ENCODE measurements at regions not wholly inside any gene's neighbourhood (a gene's known extent, or its start where the extent isn't known, plus 50 kb on each side); places are given as distances from the start of the nearest gene placed in this dataset.

DNA sequence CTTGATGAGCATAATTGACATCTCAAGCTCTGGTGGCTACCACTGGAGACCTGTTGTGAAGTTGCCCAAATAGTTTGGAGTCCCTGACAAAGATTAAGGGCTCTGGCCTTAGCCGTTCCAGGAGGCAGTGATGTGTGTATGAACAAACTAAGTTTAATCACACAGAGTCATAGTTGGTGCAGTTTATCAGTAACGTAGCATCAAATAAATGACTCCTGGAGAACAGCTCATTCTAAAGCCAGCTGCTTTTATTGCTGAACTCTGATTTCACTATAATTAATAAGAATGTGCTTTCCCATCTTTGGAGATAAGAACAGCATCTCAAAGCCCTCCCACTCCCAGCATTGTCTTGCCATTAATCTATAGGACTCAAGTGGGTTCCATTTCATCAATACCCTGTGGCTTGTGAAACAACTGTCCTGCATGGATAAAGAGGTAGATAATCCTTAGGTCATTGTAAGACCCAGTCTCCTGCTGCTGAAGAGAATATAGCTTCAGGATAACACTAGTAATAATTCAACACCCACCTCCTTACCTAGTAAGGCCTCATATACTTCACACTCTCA lies 211.4 kb upstream of the THUMPD2 start:
- Histone ChIP-seq H3K9me3 (replicated peaks; ENCODE audit: control insufficient read depth, insufficient read depth, low read depth, low read length) (no peaks in the 10 kb centered on the region), H3K27me3 (ENCODE audit: control insufficient read depth in 2 of 2, insufficient read depth in 2 of 2, low read length in 2 of 2) (no peaks in the 10 kb centered on the region), H3K9me1 (ENCODE audit: control insufficient read depth, insufficient read depth, low read length) (no peaks in the 10 kb centered on the region), H4K20me1 (replicated peaks; ENCODE audit: control insufficient read depth, insufficient read depth, low read length) (no peaks in the 10 kb centered on the region), H3K9ac (ENCODE audit: insufficient read depth in 1 of 2, low read depth in 2 of 2, low read length in 2 of 2) (no peak overlapping the region), H2AFZ (ENCODE audit: low read depth, low read length) (no peak overlapping the region), H3K4me2 (ENCODE audit: insufficient read depth, low read length) (no peak overlapping the region), H3K4me1 (replicated peaks in 1 of 2; ENCODE audit: control insufficient read depth in 2 of 2, insufficient read depth in 2 of 2, low read length in 2 of 2) (no peaks in the 10 kb centered on the region), H3K36me3 (ENCODE audit: control insufficient read depth, insufficient read depth, low read length) (no peaks in the 10 kb centered on the region), H3K27ac (ENCODE audit: extremely low read depth, low read depth, low read length) (no peak overlapping the region), H3K4me3 (no peak overlapping the region), H3K79me2 (ENCODE audit: control insufficient read depth, insufficient read depth, low read length) (no peaks in the 10 kb centered on the region)
- ATAC-seq (no peak), FAIRE-seq (no peak), DNase-seq (ENCODE audit: extremely low read depth in 1 of 4, low spot score in 3 of 4) (no peak)
- intact Hi-C loops (cut with micrococcal nuclease): no loop called here
- POLR2A ChIA-PET: no interaction called here
- 0% methylated on average over 2 of the region's 2 CpGs for WGBS (ENCODE audit: insufficient coverage, low coverage, missing lambda C conversion rate)
- TF ChIP-seq PCBP1 (IDR thresholded peaks at IDR 0.05; ENCODE audit: low read depth, low read length, poor library complexity, severe bottlenecking) (no peak), ZC3H11A (IDR thresholded peaks at IDR 0.05; ENCODE audit: low read depth, low read length) (no peak)
- TF ChIP-seq, protein P1, sequence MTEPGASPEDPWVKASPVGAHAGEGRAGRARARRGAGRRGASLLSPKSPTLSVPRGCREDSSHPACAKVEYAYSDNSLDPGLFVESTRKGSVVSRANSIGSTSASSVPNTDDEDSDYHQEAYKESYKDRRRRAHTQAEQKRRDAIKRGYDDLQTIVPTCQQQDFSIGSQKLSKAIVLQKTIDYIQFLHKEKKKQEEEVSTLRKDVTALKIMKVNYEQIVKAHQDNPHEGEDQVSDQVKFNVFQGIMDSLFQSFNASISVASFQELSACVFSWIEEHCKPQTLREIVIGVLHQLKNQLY (CRISPR knock-in tag; conservative IDR thresholded peaks at IDR 0.05): no peak
- TF ChIP-seq, protein P2, sequence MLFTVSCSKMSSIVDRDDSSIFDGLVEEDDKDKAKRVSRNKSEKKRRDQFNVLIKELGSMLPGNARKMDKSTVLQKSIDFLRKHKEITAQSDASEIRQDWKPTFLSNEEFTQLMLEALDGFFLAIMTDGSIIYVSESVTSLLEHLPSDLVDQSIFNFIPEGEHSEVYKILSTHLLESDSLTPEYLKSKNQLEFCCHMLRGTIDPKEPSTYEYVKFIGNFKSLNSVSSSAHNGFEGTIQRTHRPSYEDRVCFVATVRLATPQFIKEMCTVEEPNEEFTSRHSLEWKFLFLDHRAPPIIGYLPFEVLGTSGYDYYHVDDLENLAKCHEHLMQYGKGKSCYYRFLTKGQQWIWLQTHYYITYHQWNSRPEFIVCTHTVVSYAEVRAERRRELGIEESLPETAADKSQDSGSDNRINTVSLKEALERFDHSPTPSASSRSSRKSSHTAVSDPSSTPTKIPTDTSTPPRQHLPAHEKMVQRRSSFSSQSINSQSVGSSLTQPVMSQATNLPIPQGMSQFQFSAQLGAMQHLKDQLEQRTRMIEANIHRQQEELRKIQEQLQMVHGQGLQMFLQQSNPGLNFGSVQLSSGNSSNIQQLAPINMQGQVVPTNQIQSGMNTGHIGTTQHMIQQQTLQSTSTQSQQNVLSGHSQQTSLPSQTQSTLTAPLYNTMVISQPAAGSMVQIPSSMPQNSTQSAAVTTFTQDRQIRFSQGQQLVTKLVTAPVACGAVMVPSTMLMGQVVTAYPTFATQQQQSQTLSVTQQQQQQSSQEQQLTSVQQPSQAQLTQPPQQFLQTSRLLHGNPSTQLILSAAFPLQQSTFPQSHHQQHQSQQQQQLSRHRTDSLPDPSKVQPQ (CRISPR knock-in tag; IDR thresholded peaks at IDR 0.05; ENCODE audit: borderline replicate concordance): no peak
- TF ChIP-seq, protein P3, sequence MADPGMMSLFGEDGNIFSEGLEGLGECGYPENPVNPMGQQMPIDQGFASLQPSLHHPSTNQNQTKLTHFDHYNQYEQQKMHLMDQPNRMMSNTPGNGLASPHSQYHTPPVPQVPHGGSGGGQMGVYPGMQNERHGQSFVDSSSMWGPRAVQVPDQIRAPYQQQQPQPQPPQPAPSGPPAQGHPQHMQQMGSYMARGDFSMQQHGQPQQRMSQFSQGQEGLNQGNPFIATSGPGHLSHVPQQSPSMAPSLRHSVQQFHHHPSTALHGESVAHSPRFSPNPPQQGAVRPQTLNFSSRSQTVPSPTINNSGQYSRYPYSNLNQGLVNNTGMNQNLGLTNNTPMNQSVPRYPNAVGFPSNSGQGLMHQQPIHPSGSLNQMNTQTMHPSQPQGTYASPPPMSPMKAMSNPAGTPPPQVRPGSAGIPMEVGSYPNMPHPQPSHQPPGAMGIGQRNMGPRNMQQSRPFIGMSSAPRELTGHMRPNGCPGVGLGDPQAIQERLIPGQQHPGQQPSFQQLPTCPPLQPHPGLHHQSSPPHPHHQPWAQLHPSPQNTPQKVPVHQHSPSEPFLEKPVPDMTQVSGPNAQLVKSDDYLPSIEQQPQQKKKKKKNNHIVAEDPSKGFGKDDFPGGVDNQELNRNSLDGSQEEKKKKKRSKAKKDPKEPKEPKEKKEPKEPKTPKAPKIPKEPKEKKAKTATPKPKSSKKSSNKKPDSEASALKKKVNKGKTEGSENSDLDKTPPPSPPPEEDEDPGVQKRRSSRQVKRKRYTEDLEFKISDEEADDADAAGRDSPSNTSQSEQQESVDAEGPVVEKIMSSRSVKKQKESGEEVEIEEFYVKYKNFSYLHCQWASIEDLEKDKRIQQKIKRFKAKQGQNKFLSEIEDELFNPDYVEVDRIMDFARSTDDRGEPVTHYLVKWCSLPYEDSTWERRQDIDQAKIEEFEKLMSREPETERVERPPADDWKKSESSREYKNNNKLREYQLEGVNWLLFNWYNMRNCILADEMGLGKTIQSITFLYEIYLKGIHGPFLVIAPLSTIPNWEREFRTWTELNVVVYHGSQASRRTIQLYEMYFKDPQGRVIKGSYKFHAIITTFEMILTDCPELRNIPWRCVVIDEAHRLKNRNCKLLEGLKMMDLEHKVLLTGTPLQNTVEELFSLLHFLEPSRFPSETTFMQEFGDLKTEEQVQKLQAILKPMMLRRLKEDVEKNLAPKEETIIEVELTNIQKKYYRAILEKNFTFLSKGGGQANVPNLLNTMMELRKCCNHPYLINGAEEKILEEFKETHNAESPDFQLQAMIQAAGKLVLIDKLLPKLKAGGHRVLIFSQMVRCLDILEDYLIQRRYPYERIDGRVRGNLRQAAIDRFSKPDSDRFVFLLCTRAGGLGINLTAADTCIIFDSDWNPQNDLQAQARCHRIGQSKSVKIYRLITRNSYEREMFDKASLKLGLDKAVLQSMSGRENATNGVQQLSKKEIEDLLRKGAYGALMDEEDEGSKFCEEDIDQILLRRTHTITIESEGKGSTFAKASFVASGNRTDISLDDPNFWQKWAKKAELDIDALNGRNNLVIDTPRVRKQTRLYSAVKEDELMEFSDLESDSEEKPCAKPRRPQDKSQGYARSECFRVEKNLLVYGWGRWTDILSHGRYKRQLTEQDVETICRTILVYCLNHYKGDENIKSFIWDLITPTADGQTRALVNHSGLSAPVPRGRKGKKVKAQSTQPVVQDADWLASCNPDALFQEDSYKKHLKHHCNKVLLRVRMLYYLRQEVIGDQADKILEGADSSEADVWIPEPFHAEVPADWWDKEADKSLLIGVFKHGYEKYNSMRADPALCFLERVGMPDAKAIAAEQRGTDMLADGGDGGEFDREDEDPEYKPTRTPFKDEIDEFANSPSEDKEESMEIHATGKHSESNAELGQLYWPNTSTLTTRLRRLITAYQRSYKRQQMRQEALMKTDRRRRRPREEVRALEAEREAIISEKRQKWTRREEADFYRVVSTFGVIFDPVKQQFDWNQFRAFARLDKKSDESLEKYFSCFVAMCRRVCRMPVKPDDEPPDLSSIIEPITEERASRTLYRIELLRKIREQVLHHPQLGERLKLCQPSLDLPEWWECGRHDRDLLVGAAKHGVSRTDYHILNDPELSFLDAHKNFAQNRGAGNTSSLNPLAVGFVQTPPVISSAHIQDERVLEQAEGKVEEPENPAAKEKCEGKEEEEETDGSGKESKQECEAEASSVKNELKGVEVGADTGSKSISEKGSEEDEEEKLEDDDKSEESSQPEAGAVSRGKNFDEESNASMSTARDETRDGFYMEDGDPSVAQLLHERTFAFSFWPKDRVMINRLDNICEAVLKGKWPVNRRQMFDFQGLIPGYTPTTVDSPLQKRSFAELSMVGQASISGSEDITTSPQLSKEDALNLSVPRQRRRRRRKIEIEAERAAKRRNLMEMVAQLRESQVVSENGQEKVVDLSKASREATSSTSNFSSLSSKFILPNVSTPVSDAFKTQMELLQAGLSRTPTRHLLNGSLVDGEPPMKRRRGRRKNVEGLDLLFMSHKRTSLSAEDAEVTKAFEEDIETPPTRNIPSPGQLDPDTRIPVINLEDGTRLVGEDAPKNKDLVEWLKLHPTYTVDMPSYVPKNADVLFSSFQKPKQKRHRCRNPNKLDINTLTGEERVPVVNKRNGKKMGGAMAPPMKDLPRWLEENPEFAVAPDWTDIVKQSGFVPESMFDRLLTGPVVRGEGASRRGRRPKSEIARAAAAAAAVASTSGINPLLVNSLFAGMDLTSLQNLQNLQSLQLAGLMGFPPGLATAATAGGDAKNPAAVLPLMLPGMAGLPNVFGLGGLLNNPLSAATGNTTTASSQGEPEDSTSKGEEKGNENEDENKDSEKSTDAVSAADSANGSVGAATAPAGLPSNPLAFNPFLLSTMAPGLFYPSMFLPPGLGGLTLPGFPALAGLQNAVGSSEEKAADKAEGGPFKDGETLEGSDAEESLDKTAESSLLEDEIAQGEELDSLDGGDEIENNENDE (IDR thresholded peaks at IDR 0.05; ENCODE audit: low read depth, low read length): no peak
- no TSS peak for BruUV-seq (replicated peaks)
- CTCF ChIA-PET (ENCODE audit: low intra/inter-chr PET ratio): no interaction called here
- in situ Hi-C loops (cut with MboI): no loop called here
